Fibroblast of lung (primary cell): ENCODE measurements at regions not wholly inside any gene's neighbourhood (a gene's known extent, or its start where the extent isn't known, plus 50 kb on each side); places are given as distances from the start of the nearest gene placed in this dataset.
A peak's percentile ranks its signal among the peaks of the same experiment; 100 is the strongest.

Experiments used
- DNase-seq, 2 donors: peaks; one replicate each; pipeline versions ENCODE4 v3.0.0 to v3.0.0-alpha.2; 2010; ENCODE audit warnings: low read depth in 2 of 2
- H2AFZ ChIP-seq: 2 replicates; pipeline ENCODE4 v1.5.1; 2012; ENCODE audit warnings: low read length, control low read depth, inconsistent platforms
- H3K27ac ChIP-seq: 2 replicates; pipeline ENCODE4 v1.5.1; 2011; ENCODE audit warnings: low read length, control low read depth; ENCODE audit not compliant: insufficient read depth
- H3K27me3 ChIP-seq: 2 replicates; pipeline ENCODE4 v1.5.1; 2011; ENCODE audit warnings: mild to moderate bottlenecking, low read length; ENCODE audit not compliant: control insufficient read depth, insufficient read depth
- H3K36me3 ChIP-seq: 2 replicates; pipeline ENCODE4 v1.5.1; 2011; ENCODE audit warnings: low read length; ENCODE audit not compliant: control insufficient read depth, insufficient read depth
- H3K4me1 ChIP-seq: 2 replicates; pipeline ENCODE4 v1.5.1; 2011; ENCODE audit warnings: low read length; ENCODE audit not compliant: control insufficient read depth, insufficient read depth; ENCODE audit errors: extremely low read depth
- H3K4me2 ChIP-seq: 2 replicates; pipeline ENCODE4 v1.5.1; 2011; ENCODE audit warnings: low read length, control low read depth; ENCODE audit not compliant: insufficient read depth; ENCODE audit errors: extremely low read depth
- H3K4me3 ChIP-seq, 4 experiments: fragments of 200-600 bp in 1 of 4; sonication (generic) in 1 of 4; replicated peaks in 1 of 4; 2 replicates each; pipeline ENCODE4 v1.5.1; 2011 to 2016; ENCODE audit warnings: low read length in 4 of 4, low read depth in 3 of 4, mild to moderate bottlenecking in 3 of 4, control low read depth in 2 of 4, inconsistent platforms in 1 of 4, mixed read lengths in 1 of 4; ENCODE audit not compliant: insufficient read depth in 1 of 4; ENCODE audit errors: control extremely low read depth in 1 of 4
- H3K79me2 ChIP-seq: 2 replicates; pipeline ENCODE4 v1.5.1; 2012; ENCODE audit warnings: mild to moderate bottlenecking, low read length, inconsistent platforms; ENCODE audit not compliant: control insufficient read depth, insufficient read depth
- H3K9ac ChIP-seq: 2 replicates; pipeline ENCODE4 v1.5.1; 2011; ENCODE audit warnings: mild to moderate bottlenecking, low read length, control low read depth; ENCODE audit not compliant: insufficient read depth
- H3K9me3 ChIP-seq: 2 replicates; pipeline ENCODE4 v1.5.1; 2012; ENCODE audit warnings: low read depth, low read length; ENCODE audit not compliant: control insufficient read depth, insufficient read depth
- H4K20me1 ChIP-seq: 2 replicates; pipeline ENCODE4 v1.5.1; 2011; ENCODE audit warnings: low read length; ENCODE audit not compliant: control insufficient read depth, insufficient read depth; ENCODE audit errors: extremely low read depth
- EZH2 ChIP-seq: IDR thresholded peaks from 2 replicates; pipeline ENCODE4 v1.5.1; 2012; ENCODE audit warnings: low read length, control low read depth, mild to moderate bottlenecking; ENCODE audit errors: missing control alignments
- TF ChIP-seq, protein P1 (sequence below), 2 donors: IDR thresholded peaks in 1 of 2; conservative IDR thresholded peaks in 1 of 2; 1 replicate in 1 of 2; 2 replicates in 1 of 2; pipeline ENCODE4 v1.5.1; 2011 to 2012; ENCODE audit warnings: low read length in 2 of 2, control low read depth in 1 of 2, inconsistent platforms in 1 of 2, low read depth in 1 of 2, mild to moderate bottlenecking in 1 of 2

DNA sequence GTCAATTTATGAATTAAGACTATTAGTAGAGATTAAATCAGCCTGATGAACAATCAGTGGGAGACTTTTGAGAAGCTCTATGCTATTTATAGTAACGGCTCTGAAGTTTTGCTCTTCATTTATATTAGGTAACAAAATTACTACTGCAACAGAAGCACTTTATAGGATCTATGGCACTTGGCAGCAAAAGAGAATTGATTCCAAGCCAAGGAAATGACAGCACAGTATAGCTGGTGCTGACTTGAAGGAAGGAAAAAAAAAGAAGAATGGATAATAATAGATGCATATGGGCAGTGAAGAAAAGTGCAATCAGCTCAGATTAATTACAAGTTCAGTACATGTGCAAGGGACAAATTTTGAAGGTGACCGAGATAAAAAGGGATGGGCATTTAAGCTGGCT is 228.2 kb upstream of the PPFIA2 start:
- H3K36me3 ChIP-seq, result no peaks in the 10 kb centered on the region
- DNase-seq, result no peak
- no peak overlapping the region for H3K9ac ChIP-seq
- H3K27ac ChIP-seq, result no peak overlapping the region
- H3K79me2 ChIP-seq, result no peaks in the 10 kb centered on the region
- no peak overlapping the region for H2AFZ ChIP-seq
- no peak for TF ChIP-seq EZH2
- TF ChIP-seq, protein P1, sequence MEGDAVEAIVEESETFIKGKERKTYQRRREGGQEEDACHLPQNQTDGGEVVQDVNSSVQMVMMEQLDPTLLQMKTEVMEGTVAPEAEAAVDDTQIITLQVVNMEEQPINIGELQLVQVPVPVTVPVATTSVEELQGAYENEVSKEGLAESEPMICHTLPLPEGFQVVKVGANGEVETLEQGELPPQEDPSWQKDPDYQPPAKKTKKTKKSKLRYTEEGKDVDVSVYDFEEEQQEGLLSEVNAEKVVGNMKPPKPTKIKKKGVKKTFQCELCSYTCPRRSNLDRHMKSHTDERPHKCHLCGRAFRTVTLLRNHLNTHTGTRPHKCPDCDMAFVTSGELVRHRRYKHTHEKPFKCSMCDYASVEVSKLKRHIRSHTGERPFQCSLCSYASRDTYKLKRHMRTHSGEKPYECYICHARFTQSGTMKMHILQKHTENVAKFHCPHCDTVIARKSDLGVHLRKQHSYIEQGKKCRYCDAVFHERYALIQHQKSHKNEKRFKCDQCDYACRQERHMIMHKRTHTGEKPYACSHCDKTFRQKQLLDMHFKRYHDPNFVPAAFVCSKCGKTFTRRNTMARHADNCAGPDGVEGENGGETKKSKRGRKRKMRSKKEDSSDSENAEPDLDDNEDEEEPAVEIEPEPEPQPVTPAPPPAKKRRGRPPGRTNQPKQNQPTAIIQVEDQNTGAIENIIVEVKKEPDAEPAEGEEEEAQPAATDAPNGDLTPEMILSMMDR (conservative IDR thresholded peaks at IDR 0.05 in 1 of 2, IDR thresholded peaks at IDR 0.05 in 1 of 2; ENCODE audit: low read depth in 1 of 2, low read length in 2 of 2), result no peak
- H3K4me3 ChIP-seq, result no peak overlapping the region
- H4K20me1 ChIP-seq, result no peaks in the 10 kb centered on the region
- H3K9me3 ChIP-seq, result no peaks in the 10 kb centered on the region
- H3K27me3 ChIP-seq, result no peaks in the 10 kb centered on the region
- no peaks in the 10 kb centered on the region for H3K4me1 ChIP-seq
- no peak overlapping the region for H3K4me2 ChIP-seq

DNA sequence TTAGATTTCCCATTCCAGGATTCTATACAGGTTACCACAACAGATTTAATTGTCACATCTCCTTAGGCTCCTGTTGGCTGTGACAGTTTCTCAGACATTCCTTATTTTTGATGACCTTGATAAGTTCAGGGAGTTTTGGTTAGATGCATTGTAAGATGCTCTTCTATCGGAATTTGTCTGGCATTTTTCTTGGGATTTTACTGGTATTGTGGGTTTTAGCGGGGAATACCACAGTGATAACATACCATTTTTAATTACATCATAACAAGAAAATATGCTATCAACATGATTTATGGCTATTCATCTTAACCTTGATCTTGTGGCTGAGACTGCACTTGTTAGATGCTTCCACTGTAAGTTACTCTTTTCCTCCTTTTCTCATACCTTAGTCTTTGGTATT is 217.5 kb upstream of the PPFIA2 start:
- DNase-seq, result peak in 1 of 2 donors; percentile 6
- no peaks in the 10 kb centered on the region for H3K79me2 ChIP-seq
- no peaks in the 10 kb centered on the region for H3K36me3 ChIP-seq
- no peaks in the 10 kb centered on the region for H3K9me3 ChIP-seq
- H2AFZ ChIP-seq, result no peak overlapping the region
- H3K4me2 ChIP-seq, result no peak overlapping the region
- H3K27me3 ChIP-seq, result no peaks in the 10 kb centered on the region
- H3K4me3 ChIP-seq, result no peak overlapping the region
- no peaks in the 10 kb centered on the region for H4K20me1 ChIP-seq
- H3K4me1 ChIP-seq, result no peaks in the 10 kb centered on the region
- H3K27ac ChIP-seq, result no peak overlapping the region
- TF ChIP-seq EZH2, result no peak
- TF ChIP-seq, protein P1 (conservative IDR thresholded peaks at IDR 0.05 in 1 of 2, IDR thresholded peaks at IDR 0.05 in 1 of 2; ENCODE audit: low read depth in 1 of 2, low read length in 2 of 2), result no peak
- H3K9ac ChIP-seq, result no peak overlapping the region

DNA sequence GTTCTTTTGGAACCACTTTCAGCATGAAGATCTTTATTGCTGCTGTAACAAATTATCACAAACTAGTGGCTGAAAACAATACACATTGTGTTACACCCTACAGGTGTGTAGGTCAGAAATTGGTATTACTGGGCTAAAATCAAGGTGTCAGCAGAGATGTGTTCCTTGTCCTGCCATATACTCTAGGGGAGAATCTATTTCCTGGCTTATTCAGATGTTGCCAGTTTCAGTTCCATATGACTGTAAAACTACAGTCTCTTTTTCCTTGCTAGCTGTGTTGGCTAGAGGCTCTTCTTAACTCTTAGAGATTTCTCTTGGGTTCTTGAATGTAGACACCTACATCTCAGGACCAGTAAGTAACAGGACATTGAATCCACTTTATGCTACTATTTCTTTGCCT is 215.6 kb upstream of the PPFIA2 start:
- Histone ChIP-seq H4K20me1 (no peaks in the 10 kb centered on the region), H3K4me3 (no peak overlapping the region), H2AFZ (no peak overlapping the region), H3K36me3 (no peaks in the 10 kb centered on the region), H3K9ac (no peak overlapping the region), H3K4me2 (no peak overlapping the region), H3K27me3 (no peaks in the 10 kb centered on the region), H3K9me3 (no peaks in the 10 kb centered on the region), H3K27ac (no peak overlapping the region), H3K79me2 (no peaks in the 10 kb centered on the region), H3K4me1 (no peaks in the 10 kb centered on the region)
- no peak for TF ChIP-seq EZH2
- TF ChIP-seq, protein P1 (conservative IDR thresholded peaks at IDR 0.05 in 1 of 2, IDR thresholded peaks at IDR 0.05 in 1 of 2; ENCODE audit: low read depth in 1 of 2, low read length in 2 of 2), result no peak
- DNase-seq, result no peak
